ENCODE measurements at regions not wholly inside any gene's neighbourhood (a gene's known extent, or its start where the extent isn't known, plus 50 kb on each side); places are given as distances from the start of the nearest gene placed in this dataset.

- no peak for ATAC-seq (ENCODE audit: insufficient read depth, low FRiP score)
- Histone ChIP-seq H3K27me3 (ENCODE audit: control insufficient read depth in 3 of 3, insufficient read depth in 3 of 3, low read length in 2 of 3) (no peaks in the 10 kb centered on the region), H3K9me3 (ENCODE audit: control insufficient read depth in 4 of 4, insufficient read depth in 3 of 4, low read length in 3 of 4) (no peaks in the 10 kb centered on the region), H3K27ac (ENCODE audit: low read depth in 1 of 2, low read length in 1 of 2) (peak overlapping the region in 1 of 2 donors; percentile 33), H3K9ac (ENCODE audit: insufficient read depth in 1 of 2, low read length in 2 of 2) (no peak overlapping the region), H3K36me3 (ENCODE audit: control insufficient read depth in 4 of 4, insufficient read depth in 4 of 4, low read length in 4 of 4) (no peaks in the 10 kb centered on the region), H3K4me1 (ENCODE audit: control insufficient read depth in 5 of 5, insufficient read depth in 5 of 5, low read length in 5 of 5) (peaks cover 2 to 15% (median 5%) of the 10 kb centered on the region in 5 donors), H3K4me3 (no peak overlapping the region)
- no peak for DNase-seq
- no peak for TF ChIP-seq CTCF (IDR thresholded peaks at IDR 0.05; ENCODE audit: control extremely low read depth, extremely low read depth)
- 25 to 43% methylated on average over 5 of the region's 5 CpGs for WGBS, 2 donors
Measured at GRCh38 chr6:137699031-137699683, 167.9 kb upstream of the TNFAIP3 start.

- Histone ChIP-seq H3K4me3 (no peak overlapping the region), H3K9ac (ENCODE audit: insufficient read depth in 1 of 2, low read length in 2 of 2) (no peak overlapping the region), H3K36me3 (ENCODE audit: control insufficient read depth in 4 of 4, insufficient read depth in 4 of 4, low read length in 4 of 4) (no peaks in the 10 kb centered on the region), H3K27ac (ENCODE audit: low read depth in 1 of 2, low read length in 1 of 2) (no peak overlapping the region), H3K27me3 (ENCODE audit: control insufficient read depth in 3 of 3, insufficient read depth in 3 of 3, low read length in 2 of 3) (no peaks in the 10 kb centered on the region), H3K4me1 (ENCODE audit: control insufficient read depth in 5 of 5, insufficient read depth in 5 of 5, low read length in 5 of 5) (peaks cover 2 to 15% (median 5%) of the 10 kb centered on the region in 5 donors), H3K9me3 (ENCODE audit: control insufficient read depth in 4 of 4, insufficient read depth in 3 of 4, low read length in 3 of 4) (no peaks in the 10 kb centered on the region)
- no peak for DNase-seq
- no peak for ATAC-seq (ENCODE audit: insufficient read depth, low FRiP score)
- no peak for TF ChIP-seq CTCF (IDR thresholded peaks at IDR 0.05; ENCODE audit: control extremely low read depth, extremely low read depth)
- WGBS, 2 donors = 86 to 89% methylated on average over 1 of the region's 1 CpG
Measured at GRCh38 chr6:137700161-137700560, 166.9 kb upstream of the TNFAIP3 start.

GRCh38 chr6:137700751-137701477 is 166.1 kb upstream of the TNFAIP3 start:
- TF ChIP-seq CTCF (IDR thresholded peaks at IDR 0.05; ENCODE audit: control extremely low read depth, extremely low read depth) = no peak
- ATAC-seq (ENCODE audit: insufficient read depth, low FRiP score) = no peak
- WGBS, 2 donors = 68 to 74% methylated on average over 7 of the region's 7 CpGs

More at GRCh38 chr6:137700751-137701477, 166.1 kb upstream of the TNFAIP3 start:
- Histone ChIP-seq H3K36me3 (ENCODE audit: control insufficient read depth in 4 of 4, insufficient read depth in 4 of 4, low read length in 4 of 4) (no peaks in the 10 kb centered on the region), H3K4me3 (no peak overlapping the region), H3K27me3 (ENCODE audit: control insufficient read depth in 3 of 3, insufficient read depth in 3 of 3, low read length in 2 of 3) (no peaks in the 10 kb centered on the region), H3K4me1 (ENCODE audit: control insufficient read depth in 5 of 5, insufficient read depth in 5 of 5, low read length in 5 of 5) (peaks cover 2 to 12% (median 5%) of the 10 kb centered on the region in 5 donors), H3K27ac (ENCODE audit: low read depth in 1 of 2, low read length in 1 of 2) (no peak overlapping the region), H3K9me3 (ENCODE audit: control insufficient read depth in 4 of 4, insufficient read depth in 3 of 4, low read length in 3 of 4) (no peaks in the 10 kb centered on the region), H3K9ac (ENCODE audit: insufficient read depth in 1 of 2, low read length in 2 of 2) (no peak overlapping the region)
- no peak for DNase-seq
